Testis (tissue), 2 donors: ENCODE measurements at regions not wholly inside any gene's neighbourhood (a gene's known extent, or its start where the extent isn't known, plus 50 kb on each side); places are given as distances from the start of the nearest gene placed in this dataset.

ENCODE experiments used
- CTCF ChIP-seq, 3 experiments: fragments of 450-650 bp in 2 of 3; fragments of 200-600 bp in 1 of 3; sonication (generic) in 1 of 3; IDR thresholded peaks; one replicate each; pipeline ENCODE4 v1.5.1; 2016 to 2019; ENCODE audit warnings: antibody characterized with exemption in 3 of 3, mild to moderate bottlenecking in 2 of 3, moderate library complexity in 1 of 3
- POLR2A ChIP-seq: fragments of 450-650 bp; IDR thresholded peaks from one replicate; pipeline ENCODE4 v1.6.1; 2017; ENCODE audit warnings: antibody characterized with exemption, mild to moderate bottlenecking, moderate library complexity

GRCh38 chr4:126168484-126168883 lies 853.7 kb downstream of the FAT4 start:
- TF ChIP-seq CTCF (IDR thresholded peaks at IDR 0.05) (no peak), POLR2A (no peak)
